Psoas muscle (tissue), 7 donors: ENCODE measurements at regions not wholly inside any gene's neighbourhood (a gene's known extent, or its start where the extent isn't known, plus 50 kb on each side); places are given as distances from the start of the nearest gene placed in this dataset.

Source experiments
- ATAC-seq, 4 donors: fragments of 200-7000 bp; cut with Tn5 transposase; one replicate each; pipeline ENCODE4 v1.9.1; 2020; ENCODE audit warnings: moderate library complexity in 3 of 4, mild to moderate bottlenecking in 2 of 4
- DNase-seq, 2 donors: peaks; one replicate each; pipeline ENCODE4 v3.0.0-alpha.2; 2020
- H3K27ac ChIP-seq: fragments of 200-600 bp; one replicate; pipeline ENCODE4 v1.8.0; 2022
- H3K27me3 ChIP-seq, 3 donors: fragments of 200-600 bp in 1 of 3; one replicate each; pipeline versions ENCODE4 v1.6.1 to v1.8.0; 2013 to 2022; ENCODE audit warnings: low read length in 2 of 3, mild to moderate bottlenecking in 2 of 3, moderate library complexity in 1 of 3; ENCODE audit not compliant: insufficient read depth in 3 of 3
- H3K36me3 ChIP-seq, 2 donors: fragments of 200-600 bp in 1 of 2; one replicate each; pipeline versions ENCODE4 v1.6.1 to v1.8.0; 2013 to 2022; ENCODE audit warnings: low read depth in 1 of 2, mild to moderate bottlenecking in 1 of 2, moderate library complexity in 1 of 2; ENCODE audit not compliant: insufficient read depth in 1 of 2
- H3K4me1 ChIP-seq: fragments of 200-600 bp; one replicate; pipeline ENCODE4 v1.8.0; 2022
- H3K4me3 ChIP-seq: fragments of 200-600 bp; one replicate; pipeline ENCODE4 v1.8.0; 2022; ENCODE audit warnings: mild to moderate bottlenecking
- H3K9me3 ChIP-seq: fragments of 200-600 bp; one replicate; pipeline ENCODE4 v1.8.0; 2022
- CTCF ChIP-seq: fragments of 200-600 bp; IDR thresholded peaks from one replicate; pipeline ENCODE4 v1.8.0; 2022; ENCODE audit warnings: antibody characterized with exemption
- WGBS, 3 donors: extraction: QIAGEN DNeasy Blood & Tissue Kit; methylation state at CpG; one replicate each; pipeline versions ENCODE4 v1.1.6 to v1.1.7; 2013; 5-methylcytosine and 5-hydroxymethylcytosine counted together
- intact Hi-C, 2 donors: fragments of 100-400 bp; cut with DNase I; formaldehyde crosslinking; loops; one replicate each; pipeline versions ENCODE4 v1.11.0 to v1.14.2; 2022
- donor health status: healthy with polysubstance abuse.
- donor health status: DM: no; HTN: no; CAD: no; lungs with moderate emphysema.
- donor health status: Bipolar disorder and iron deficiency.
- donor health status: healthy.
- donor health status: DM: yes; HTN: yes; CAD: no.
- donor health status: DM: no; HTN: no; CAD: no.
- donor health status: DM: yes; HTN: yes; CAD: no.

- intact Hi-C loops = no loop called here
- DNase-seq = no peak
- no peak overlapping the region for H3K27ac ChIP-seq
Observed at GRCh38 chr17:20934288-20934687, 108.5 kb downstream of the USP22 start.

GRCh38 chr17:20935740-20936139 lies 107.1 kb downstream of the USP22 start:
- DNase-seq = no peak
- ATAC-seq = no peak
- Histone ChIP-seq H3K4me1 (no peaks in the 10 kb centered on the region), H3K9me3 (no peaks in the 10 kb centered on the region), H3K27me3 (no peaks in the 10 kb centered on the region), H3K4me3 (no peak overlapping the region), H3K27ac (no peak overlapping the region), H3K36me3 (no peaks in the 10 kb centered on the region)
- no peak for TF ChIP-seq CTCF
- intact Hi-C loops = no loop called here
- 18 to 45% (median 24%) methylated on average over 2 of the region's 2 CpGs for WGBS, 3 donors

More at GRCh38 chr17:20934288-20934687, 108.5 kb downstream of the USP22 start:
- ATAC-seq = no peak
- Histone ChIP-seq H3K27me3 (no peaks in the 10 kb centered on the region), H3K4me1 (no peaks in the 10 kb centered on the region), H3K9me3 (no peaks in the 10 kb centered on the region), H3K4me3 (no peak overlapping the region), H3K36me3 (no peaks in the 10 kb centered on the region)
- no peak for TF ChIP-seq CTCF

- no peaks in the 10 kb centered on the region for H3K27me3 ChIP-seq
- intact Hi-C loops = no loop called here
- WGBS, 3 donors = 93 to 95% (median 94%) methylated on average over 15 of the region's 15 CpGs
- no peaks in the 10 kb centered on the region for H3K4me1 ChIP-seq
- no peak overlapping the region for H3K27ac ChIP-seq
- H3K4me3 ChIP-seq = no peak overlapping the region
- H3K9me3 ChIP-seq = no peaks in the 10 kb centered on the region
- no peak for DNase-seq
- H3K36me3 ChIP-seq = no peaks in the 10 kb centered on the region
- TF ChIP-seq CTCF = no peak
- no peak for ATAC-seq
Observed at GRCh38 chr17:20938244-20938643, 104.6 kb downstream of the USP22 start.

GRCh38 chr17:20938988-20939615 lies 103.7 kb downstream of the USP22 start:
- TF ChIP-seq CTCF = no peak
- intact Hi-C loops = no loop called here

GRCh38 chr17:20941872-20942271 lies 100.9 kb downstream of the USP22 start:
- TF ChIP-seq CTCF = no peak

More at GRCh38 chr17:20938988-20939615, 103.7 kb downstream of the USP22 start:
- no peaks in the 10 kb centered on the region for H3K36me3 ChIP-seq
- no peaks in the 10 kb centered on the region for H3K27me3 ChIP-seq
- no peak overlapping the region for H3K27ac ChIP-seq
- ATAC-seq = no peak
- no peak for DNase-seq
- H3K4me3 ChIP-seq = no peak overlapping the region
- H3K9me3 ChIP-seq = no peaks in the 10 kb centered on the region
- no peaks in the 10 kb centered on the region for H3K4me1 ChIP-seq

More at GRCh38 chr17:20941872-20942271, 100.9 kb downstream of the USP22 start:
- WGBS, 3 donors = 79 to 92% (median 81%) methylated on average over 5 of the region's 5 CpGs
- no peak for DNase-seq
- Histone ChIP-seq H3K27me3 (no peaks in the 10 kb centered on the region), H3K9me3 (no peaks in the 10 kb centered on the region), H3K4me1 (no peaks in the 10 kb centered on the region), H3K4me3 (no peak overlapping the region), H3K27ac (no peak overlapping the region), H3K36me3 (no peaks in the 10 kb centered on the region)
- intact Hi-C loops = no loop called here
- no peak for ATAC-seq
